Spinal cord (tissue), 9 donors: ENCODE measurements at regions not wholly inside any gene's neighbourhood (a gene's known extent, or its start where the extent isn't known, plus 50 kb on each side); places are given as distances from the start of the nearest gene placed in this dataset.

ENCODE experiments used
- DNase-seq, 6 donors: peaks; one replicate each; pipeline versions ENCODE4 v3.0.0 to v3.0.0-alpha.2; 2013 to 2015; ENCODE audit warnings: low spot score in 6 of 6, low read depth in 4 of 6
- H3K27ac ChIP-seq: one replicate; pipeline ENCODE4 v1.5.1; 2013; ENCODE audit warnings: low read depth, low read length, control low read depth
- H3K27me3 ChIP-seq: one replicate; pipeline ENCODE4 v1.6.1; 2013; ENCODE audit warnings: low read length; ENCODE audit not compliant: control insufficient read depth, insufficient read depth
- H3K36me3 ChIP-seq: one replicate; pipeline ENCODE4 v1.6.1; 2013; ENCODE audit warnings: low read length; ENCODE audit not compliant: control insufficient read depth, insufficient read depth
- H3K4me1 ChIP-seq: one replicate; pipeline ENCODE4 v1.6.1; 2013; ENCODE audit warnings: low read length; ENCODE audit not compliant: control insufficient read depth, insufficient read depth
- H3K4me3 ChIP-seq: one replicate; pipeline ENCODE4 v1.5.1; 2013; ENCODE audit warnings: low read depth, low read length, control low read depth
- H3K9me3 ChIP-seq: one replicate; pipeline ENCODE4 v1.6.1; 2013; ENCODE audit warnings: low read length; ENCODE audit not compliant: control insufficient read depth, insufficient read depth
- WGBS: methylation state at CpG from one replicate; pipeline ENCODE4 v1.1.5; 2013; ENCODE audit warnings: missing lambda C conversion rate; ENCODE audit not compliant: insufficient coverage; 5-methylcytosine and 5-hydroxymethylcytosine counted together
- donor health status: healthy.

DNA sequence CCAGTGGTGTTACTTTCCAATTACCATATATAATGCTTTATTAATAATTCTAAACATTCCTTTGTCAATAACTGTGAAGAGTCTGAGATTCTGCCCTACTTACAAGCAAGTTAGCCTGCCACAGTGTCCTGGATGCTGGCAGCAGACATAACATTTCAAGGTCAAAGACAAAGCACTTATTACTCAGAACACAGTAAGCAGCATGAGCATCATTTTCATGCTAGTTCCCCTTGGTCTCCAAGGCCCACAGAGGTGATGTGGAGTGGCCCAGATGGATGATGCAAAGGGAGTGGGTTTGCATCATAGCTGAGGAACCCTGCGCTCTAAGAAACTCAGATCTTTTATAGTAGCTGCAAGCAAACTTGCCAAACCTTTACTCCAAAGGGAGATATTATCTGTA lies 349.7 kb downstream of the ZEB2 start:
- no CpG with 5 or more reads among the region's 1 CpG for WGBS

GRCh38 chr2:144166743-144167142 lies 353.2 kb downstream of the ZEB2 start:
- H3K4me1 ChIP-seq, result no peaks in the 10 kb centered on the region
- no peaks in the 10 kb centered on the region for H3K27me3 ChIP-seq
- H3K9me3 ChIP-seq, result no peaks in the 10 kb centered on the region
- DNase-seq, result no peak
- no peak overlapping the region for H3K4me3 ChIP-seq
- H3K36me3 ChIP-seq, result no peaks in the 10 kb centered on the region
- H3K27ac ChIP-seq, result no peak overlapping the region

More for the DNA sequence above, 349.7 kb downstream of the ZEB2 start:
- DNase-seq, result no peak
- no peaks in the 10 kb centered on the region for H3K27me3 ChIP-seq
- H3K27ac ChIP-seq, result no peak overlapping the region
- H3K4me1 ChIP-seq, result no peaks in the 10 kb centered on the region
- H3K9me3 ChIP-seq, result peaks cover 1% of the 10 kb centered on the region
- H3K36me3 ChIP-seq, result no peaks in the 10 kb centered on the region
- no peak overlapping the region for H3K4me3 ChIP-seq

DNA sequence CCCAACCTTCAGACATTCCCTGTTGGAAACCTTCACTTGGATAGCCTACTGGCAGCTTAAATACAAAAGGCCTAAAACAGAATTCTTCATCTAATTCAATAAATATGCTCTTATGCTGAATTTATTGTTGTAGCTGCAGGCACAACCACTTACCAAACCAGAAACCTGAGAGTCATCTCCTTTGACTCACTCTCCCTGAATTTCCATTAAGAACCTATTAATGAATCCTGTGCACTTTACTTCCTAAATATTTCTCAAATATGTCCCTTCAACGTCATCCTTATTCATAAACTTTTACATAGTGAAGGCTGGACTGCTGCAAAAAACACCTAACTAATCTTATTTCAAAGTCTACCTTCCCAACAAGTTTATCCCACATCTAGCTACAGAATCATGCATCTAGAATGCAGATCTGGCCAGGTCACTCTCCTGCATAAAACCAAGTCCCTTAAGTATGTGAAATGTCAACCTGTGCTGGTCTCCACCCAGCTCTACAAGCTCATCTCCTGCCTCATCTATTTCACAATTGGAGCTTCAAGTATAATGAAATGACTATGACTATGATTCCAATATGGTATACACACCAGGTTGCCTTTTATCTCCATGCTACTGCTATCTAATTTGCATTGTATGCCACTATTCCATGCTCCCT lies 354.2 kb downstream of the ZEB2 start:
- Histone ChIP-seq H3K4me1 (no peaks in the 10 kb centered on the region), H3K9me3 (no peaks in the 10 kb centered on the region), H3K27me3 (no peaks in the 10 kb centered on the region), H3K36me3 (no peaks in the 10 kb centered on the region), H3K27ac (no peak overlapping the region), H3K4me3 (no peak overlapping the region)
- WGBS, result 100% methylated on average over 1 of the region's 1 CpG
- DNase-seq, result no peak

DNA sequence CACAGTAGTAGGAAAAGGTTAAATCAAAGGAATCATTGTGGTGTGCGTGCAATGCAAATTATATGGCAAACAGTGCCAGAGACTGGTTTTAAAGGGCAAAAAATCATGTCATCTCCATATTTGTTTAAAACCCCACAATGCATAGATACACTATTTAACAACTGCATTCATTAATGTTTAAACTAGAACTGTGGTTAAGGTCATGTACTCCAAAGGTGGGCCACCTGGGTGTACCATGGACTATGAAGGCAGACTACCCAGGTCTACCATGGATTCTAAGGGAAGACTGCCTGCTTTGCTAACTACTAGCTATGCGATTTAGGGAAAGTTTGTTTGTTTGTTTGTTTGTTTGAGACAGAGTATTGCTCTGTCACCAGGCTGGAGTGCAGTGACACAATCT lies 356.3 kb downstream of the ZEB2 start:
- Histone ChIP-seq H3K36me3 (no peaks in the 10 kb centered on the region), H3K9me3 (no peaks in the 10 kb centered on the region), H3K4me1 (no peaks in the 10 kb centered on the region), H3K27me3 (no peaks in the 10 kb centered on the region), H3K4me3 (no peak overlapping the region), H3K27ac (no peak overlapping the region)
- no peak for DNase-seq
- 88% methylated on average over 1 of the region's 2 CpGs for WGBS

DNA sequence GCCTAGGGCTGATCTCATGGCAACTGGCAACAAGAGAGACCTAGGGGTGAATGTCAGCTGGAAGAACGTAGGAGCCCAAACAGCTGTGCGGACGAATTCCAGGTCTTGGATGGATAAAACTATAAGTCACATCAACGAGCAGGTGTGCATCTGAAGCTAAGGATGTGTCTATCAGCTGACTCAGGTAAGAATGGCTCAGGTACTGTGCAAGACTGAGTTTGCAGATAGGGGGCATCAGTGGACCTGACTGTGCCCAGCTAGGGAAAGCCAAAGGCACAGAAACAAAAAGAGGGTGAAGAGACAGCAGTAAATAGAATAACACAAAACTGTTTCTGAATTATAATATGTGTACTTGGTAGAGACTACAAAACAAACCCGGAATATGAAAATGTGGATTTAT lies 357.3 kb downstream of the ZEB2 start:
- DNase-seq, result no peak
- no peaks in the 10 kb centered on the region for H3K9me3 ChIP-seq
- no peaks in the 10 kb centered on the region for H3K36me3 ChIP-seq
- no peaks in the 10 kb centered on the region for H3K27me3 ChIP-seq
- no peaks in the 10 kb centered on the region for H3K4me1 ChIP-seq
- WGBS, result 100% methylated on average over 1 of the region's 5 CpGs
- no peak overlapping the region for H3K27ac ChIP-seq
- no peak overlapping the region for H3K4me3 ChIP-seq

- Histone ChIP-seq H3K27me3 (no peaks in the 10 kb centered on the region), H3K4me3 (no peak overlapping the region)
- 60% methylated on average over 1 of the region's 3 CpGs for WGBS
These were observed 358.9 kb downstream of the ZEB2 start for GRCh38 chr2:144161061-144161460.

DNA sequence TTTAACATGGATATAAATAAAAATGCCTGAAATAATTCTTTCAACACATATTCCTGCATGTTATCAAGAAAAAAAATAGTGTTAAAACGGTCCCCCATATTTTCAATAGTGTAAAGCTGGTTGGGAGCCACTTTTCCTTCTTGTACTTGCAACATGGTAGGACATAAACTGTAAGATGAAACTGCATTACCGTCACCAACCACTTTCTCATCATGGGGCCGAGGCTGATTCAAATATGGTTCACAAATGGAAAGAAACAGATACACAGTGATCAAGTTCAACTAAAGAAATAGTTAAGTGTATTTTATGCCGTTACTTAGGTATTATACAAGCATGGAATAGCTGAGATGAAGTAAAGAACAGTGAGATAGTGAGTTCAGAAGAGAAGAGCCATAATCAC lies 360.7 kb downstream of the ZEB2 start:
- Histone ChIP-seq H3K27ac (no peak overlapping the region), H3K4me1 (no peaks in the 10 kb centered on the region), H3K4me3 (no peak overlapping the region), H3K36me3 (no peaks in the 10 kb centered on the region), H3K27me3 (no peaks in the 10 kb centered on the region), H3K9me3 (no peaks in the 10 kb centered on the region)
- no peak for DNase-seq
- WGBS, result no CpG with 5 or more reads among the region's 4 CpGs

More at GRCh38 chr2:144161061-144161460, 358.9 kb downstream of the ZEB2 start:
- Histone ChIP-seq H3K36me3 (no peaks in the 10 kb centered on the region), H3K9me3 (no peaks in the 10 kb centered on the region), H3K27ac (no peak overlapping the region), H3K4me1 (no peaks in the 10 kb centered on the region)
- no peak for DNase-seq

DNA sequence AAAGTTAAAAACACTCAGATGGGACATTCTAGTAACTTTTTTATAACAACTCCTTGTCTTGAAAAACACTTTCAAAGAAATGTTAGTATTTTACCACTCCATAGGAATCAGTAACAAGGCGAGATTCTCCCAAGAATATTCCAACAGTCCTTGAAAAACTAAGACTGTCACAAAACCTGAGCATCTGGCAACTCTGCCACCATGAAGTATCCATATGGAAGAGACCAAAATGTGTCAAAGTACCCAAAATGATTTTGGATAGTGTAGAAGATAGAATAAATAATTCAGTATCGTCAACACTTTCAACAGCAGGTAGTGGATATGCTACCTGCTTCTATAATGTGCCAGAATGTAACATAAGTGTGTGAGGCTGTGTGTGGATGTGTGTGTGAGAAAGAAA lies 361.8 kb downstream of the ZEB2 start:
- Histone ChIP-seq H3K27me3 (no peaks in the 10 kb centered on the region), H3K9me3 (no peaks in the 10 kb centered on the region), H3K27ac (no peak overlapping the region), H3K4me1 (no peaks in the 10 kb centered on the region), H3K4me3 (no peak overlapping the region), H3K36me3 (no peaks in the 10 kb centered on the region)
- 80% methylated on average over 1 of the region's 2 CpGs for WGBS
- DNase-seq, result peak in 1 of 6 donors; percentile 74

DNA sequence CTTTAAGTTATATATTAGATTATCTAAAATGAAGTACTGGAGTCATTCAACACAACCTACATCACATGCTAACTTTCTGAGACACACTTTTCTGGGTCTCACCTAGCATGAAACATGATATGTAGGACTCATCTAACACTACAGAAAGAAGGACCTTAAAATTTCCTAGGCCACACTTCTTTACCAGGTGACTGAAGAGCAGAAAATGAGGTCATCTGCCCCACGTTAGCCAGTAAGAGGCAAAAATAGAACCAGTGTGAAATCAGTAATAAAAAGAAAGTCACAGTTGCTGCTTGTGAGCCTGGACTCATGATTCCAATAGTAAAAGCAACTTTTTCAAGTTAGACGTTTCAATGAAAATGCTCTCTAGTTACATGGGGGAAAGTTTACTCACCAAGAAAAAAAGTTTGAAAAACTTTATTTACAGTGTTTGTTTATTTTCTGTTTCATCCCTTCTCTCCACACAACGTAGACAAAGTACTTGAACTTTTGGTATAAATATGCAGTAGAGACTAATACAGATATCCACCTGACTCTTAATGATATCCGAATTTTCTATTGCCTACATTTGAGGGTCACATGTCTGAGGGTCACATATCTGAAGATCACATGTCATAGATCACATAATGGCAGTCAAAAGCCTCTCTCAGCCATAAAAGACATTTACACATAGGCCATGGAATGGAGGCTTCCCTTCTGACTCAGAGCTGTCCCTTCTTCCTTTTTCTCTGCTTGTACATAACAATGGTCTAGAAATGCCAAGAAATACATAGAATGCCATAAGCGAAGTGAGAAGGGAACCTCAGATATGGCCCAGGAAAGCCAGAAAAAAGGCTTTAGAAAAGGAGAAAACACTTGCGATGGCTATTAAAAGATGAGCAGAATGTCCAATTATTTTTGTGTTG lies 362.9 kb downstream of the ZEB2 start:
- H3K4me3 ChIP-seq, result no peak overlapping the region
- WGBS, result 83% methylated on average over 1 of the region's 6 CpGs

DNA sequence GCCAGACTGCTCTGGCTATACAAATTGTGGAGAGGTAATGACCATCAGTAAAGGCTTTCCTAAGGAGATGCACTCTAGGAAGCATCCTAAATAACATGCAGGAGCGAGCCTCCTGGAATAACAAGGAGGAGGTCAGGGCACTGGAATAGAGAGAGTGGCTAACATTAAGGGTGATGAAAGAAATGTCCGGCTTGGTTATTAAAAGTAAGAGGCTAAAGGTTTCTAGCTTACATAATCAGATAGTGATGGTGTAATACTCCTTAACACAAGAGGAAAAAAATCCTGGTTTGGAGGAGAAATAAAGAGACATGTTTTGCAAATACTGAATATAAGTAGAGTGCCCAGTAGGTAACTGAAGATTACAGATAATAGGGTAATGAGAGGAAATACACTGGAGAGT lies 365.7 kb downstream of the ZEB2 start:
- Histone ChIP-seq H3K27ac (no peak overlapping the region), H3K9me3 (no peaks in the 10 kb centered on the region), H3K4me1 (no peaks in the 10 kb centered on the region), H3K4me3 (no peak overlapping the region), H3K36me3 (no peaks in the 10 kb centered on the region), H3K27me3 (no peaks in the 10 kb centered on the region)
- no peak for DNase-seq
- WGBS, result no CpG with 5 or more reads among the region's 2 CpGs

More for the DNA sequence above, 362.9 kb downstream of the ZEB2 start:
- Histone ChIP-seq H3K9me3 (no peaks in the 10 kb centered on the region), H3K36me3 (no peaks in the 10 kb centered on the region), H3K4me1 (no peaks in the 10 kb centered on the region), H3K27ac (no peak overlapping the region), H3K27me3 (no peaks in the 10 kb centered on the region)
- DNase-seq, result no peak
